D341Med (cell line): ENCODE measurements at regions not wholly inside any gene's neighbourhood (a gene's known extent, or its start where the extent isn't known, plus 50 kb on each side); places are given as distances from the start of the nearest gene placed in this dataset.
"Not testable (repeated sequence)": the region's sequence is repeated elsewhere in the genome, so short reads cannot be mapped to it uniquely, and the experiment has no call there.

Experiments used
- DNase-seq: peaks from one replicate; pipeline ENCODE4 v3.0.0; 2012; ENCODE audit warnings: low spot score

DNA sequence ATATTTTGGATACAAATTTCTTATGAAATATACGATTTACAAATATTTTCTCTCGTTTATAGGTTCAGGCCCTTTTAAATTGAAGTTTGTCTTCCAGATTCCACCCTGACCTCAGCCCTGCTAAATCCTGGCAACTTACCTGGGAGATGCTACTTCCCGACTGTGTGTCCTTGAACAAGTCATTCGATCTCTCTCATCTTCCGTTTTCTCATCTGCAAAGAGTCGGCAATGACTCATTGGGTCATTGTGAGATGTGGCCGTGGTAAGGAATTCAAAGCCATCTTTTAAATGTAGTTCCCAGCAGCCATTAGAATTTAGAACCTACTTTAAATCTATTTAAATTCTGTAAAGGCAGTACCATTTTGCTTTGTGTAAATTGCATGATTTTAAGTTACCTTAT, 72.5 kb downstream of the LHX2 start:
- DNase-seq, result no peak

- DNase-seq, result no peak
These were observed 75.7 kb downstream of the LHX2 start for GRCh38 chr9:124087226-124087625.

DNA sequence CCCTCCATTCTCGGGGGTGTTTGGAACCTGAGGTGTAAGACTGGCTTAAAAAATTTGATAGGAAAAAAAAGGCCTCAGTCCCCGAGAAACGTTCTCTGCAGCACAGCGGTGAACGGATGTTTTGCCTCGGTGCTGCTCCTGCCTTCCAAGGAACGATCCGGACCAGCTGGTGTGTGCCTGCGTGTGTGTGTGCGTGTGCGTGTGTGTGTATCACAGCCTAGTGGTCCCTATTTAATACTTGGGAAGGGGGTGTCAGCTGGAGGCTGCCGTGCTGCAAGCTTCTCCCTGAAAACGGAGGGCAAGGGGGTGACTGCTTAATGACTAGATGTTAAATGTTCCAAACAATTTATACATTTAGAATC, 76.9 kb downstream of the LHX2 start:
- DNase-seq, result no peak

DNA sequence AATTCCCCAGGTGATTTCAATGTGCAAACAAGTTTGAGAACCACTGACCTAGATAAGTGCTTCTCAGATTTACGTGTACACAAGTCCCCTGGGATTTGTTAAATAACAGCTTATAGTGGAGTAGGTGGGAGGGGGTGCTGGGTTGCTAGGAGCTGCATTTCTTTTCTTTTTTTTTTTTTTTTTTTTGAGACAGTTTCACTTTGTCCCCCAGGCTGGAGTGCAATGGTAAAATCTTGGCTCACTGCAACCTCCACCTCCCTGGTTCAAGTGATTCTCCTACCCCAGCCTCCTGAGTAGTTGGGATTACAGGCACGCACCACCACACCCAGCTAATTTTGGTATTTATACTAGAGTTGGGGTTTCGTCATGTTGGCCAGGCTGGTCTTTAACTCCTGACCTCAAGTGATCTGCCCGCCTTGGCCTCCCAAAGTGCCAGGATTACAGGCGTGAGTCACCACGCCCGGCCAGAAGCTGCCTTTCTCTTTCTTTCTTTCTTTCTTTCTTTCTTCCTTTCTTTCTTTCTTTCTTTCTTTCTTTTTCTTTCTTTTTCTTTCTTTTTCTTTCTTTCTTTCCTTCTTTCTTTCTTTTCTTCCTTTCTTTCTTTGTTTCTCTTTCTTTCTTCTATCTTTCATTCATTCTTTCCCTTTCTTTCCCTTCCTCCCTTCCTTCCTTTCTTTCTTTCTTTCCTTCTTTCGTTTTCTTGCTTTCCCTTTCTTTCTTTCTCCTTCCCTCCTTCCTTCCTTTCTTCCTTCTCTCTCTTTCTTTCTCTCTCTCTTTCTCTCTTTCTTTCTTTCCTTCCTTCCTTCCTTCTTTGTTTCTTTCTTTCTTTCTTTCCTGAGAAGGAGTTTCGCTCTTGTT, 78.3 kb downstream of the LHX2 start:
- DNase-seq, result not testable (repeated sequence)

DNA sequence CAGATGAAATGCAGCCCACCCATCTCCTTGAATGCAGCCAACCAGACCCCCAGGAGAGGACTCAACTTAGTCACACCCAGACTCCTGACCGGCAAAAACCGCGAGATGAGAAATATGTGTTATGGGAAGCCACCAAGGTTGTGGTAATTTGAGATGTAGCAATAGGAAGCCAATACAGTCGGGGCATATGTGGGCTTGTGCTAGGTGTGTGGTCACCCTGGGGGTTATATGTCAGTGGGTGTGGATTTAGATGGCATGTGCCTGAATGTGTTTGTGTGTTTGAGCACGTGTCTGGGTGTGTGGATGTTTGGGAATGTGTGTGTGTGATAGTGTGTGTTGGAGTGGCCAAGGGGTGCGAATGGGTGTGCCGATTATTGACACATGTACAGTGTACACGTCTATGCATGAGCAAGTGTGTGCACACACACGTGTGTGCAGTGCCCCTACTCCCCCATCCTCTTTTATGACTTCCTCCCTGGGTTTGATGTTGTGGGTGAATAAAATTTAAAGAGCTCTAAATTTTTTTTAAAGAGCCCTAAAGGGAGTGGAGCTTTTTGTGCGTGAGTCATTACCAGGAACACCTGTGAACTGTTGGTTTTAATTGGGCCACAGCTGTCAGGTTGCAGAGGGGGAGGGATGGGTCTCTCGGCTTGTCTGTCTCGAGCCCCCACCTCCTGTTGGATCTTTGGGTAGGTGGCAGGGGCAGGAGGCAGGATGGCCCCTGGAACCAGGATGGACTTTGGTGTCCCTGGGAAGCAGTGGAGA, 86.8 kb downstream of the LHX2 start:
- no peak for DNase-seq

GRCh38 chr9:124099860-124100259, 88.3 kb downstream of the LHX2 start:
- no peak for DNase-seq

- DNase-seq, result no peak
These were observed 89.8 kb downstream of the LHX2 start for GRCh38 chr9:124101215-124101968.

DNA sequence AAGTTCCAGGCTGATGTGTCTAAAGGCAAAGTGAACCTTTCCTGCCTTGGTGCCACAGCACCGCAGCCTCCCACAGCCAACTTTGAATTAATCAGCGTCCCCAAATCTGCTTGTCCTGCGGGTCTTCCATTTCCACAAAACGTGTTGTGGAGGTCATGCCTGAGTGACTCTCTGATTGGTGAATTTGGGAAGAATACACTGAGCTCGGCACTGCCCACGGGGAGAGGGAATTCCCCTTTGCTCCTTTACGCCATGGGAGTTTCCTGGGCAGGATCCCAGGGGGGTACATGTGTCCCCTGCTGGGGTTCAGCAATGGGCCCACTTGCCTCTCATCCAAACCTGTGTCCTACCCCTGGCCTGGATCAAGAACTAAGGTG, 90.4 kb downstream of the LHX2 start:
- no peak for DNase-seq

- DNase-seq, result no peak
These were observed 90.8 kb downstream of the LHX2 start for GRCh38 chr9:124102363-124102762.

DNA sequence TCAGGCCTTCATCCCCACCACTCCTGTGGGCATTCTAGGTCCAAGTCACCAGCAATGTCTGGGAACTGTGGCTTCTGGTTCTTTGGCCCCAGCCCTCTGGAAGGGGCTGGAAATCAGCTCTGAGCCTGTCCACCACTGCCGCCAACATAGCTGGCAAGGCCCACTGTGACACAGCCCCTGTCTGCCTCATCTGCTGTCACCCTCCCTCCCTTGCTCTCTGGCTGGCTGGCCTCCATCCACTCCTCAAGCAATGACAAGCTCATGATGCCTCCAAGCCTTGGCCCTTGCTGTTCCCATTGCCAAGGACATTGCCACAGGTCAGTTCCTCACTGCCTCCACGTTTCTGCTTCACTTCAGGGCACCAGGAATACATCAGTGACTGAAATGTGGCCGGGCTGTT, 93.7 kb downstream of the LHX2 start:
- DNase-seq, result no peak

- no peak for DNase-seq
These were observed 96.6 kb downstream of the LHX2 start for GRCh38 chr9:124108216-124108615.

- no peak for DNase-seq
These were observed 98.8 kb downstream of the LHX2 start for GRCh38 chr9:124110307-124110915.

GRCh38 chr9:124116683-124117363, 105.3 kb downstream of the LHX2 start:
- DNase-seq, result no peak

DNA sequence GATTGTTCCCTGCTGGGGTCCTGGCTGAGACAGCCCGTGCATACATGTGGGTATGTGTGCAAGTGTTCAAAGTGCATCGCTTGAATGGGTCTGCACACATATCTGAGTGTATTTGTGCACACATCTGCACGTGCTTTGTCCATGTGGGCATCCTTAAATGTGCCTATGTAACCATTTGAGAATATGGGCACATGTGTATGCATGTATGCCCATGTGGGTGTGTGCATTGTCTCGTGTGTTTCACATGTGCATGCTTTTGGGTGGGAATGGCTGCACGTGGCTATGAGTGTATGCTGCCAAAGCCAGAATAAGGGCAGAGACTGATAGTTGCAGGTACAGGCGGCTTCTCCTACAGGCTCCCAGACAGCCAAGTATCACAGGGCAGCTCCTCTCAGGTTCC, 107.3 kb downstream of the LHX2 start:
- no peak for DNase-seq

DNA sequence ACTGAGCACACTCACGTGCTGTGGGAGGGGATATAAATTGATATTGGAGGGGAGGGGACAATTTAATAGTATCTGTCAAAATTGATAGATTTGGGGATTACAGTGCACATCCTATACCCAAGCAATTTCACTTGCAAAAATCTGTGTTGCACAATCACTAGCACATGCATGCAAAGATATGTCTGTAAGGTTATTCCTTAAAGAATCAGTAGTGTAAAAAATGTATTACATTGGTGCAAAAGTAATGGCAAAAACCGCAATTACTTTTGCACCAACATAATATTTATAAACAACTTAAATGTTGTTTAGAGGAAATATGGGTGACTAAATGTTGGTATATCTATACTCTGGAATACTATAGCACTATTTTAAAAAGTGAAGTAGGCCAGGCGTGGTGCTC, 108.7 kb downstream of the LHX2 start:
- DNase-seq, result no peak

DNA sequence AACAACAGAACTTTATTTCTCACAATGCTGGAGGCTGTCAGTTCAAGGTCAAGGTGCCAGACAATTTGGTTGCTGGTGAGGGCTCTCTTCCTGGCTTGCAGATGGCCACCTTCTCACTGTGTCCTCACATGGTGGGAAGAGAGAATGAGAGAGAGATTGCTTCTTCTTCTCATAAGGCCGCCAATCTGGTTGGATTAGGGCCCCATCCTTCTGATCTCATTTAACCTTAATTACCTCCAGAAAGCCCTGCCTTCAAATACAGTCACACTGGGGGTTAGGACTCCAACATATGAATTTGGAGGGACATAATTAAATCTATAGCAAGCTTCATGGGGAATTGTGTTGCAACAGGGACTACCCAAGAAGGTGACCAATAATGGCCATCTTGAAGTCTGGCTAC, 110.2 kb downstream of the LHX2 start:
- DNase-seq, result no peak

- no peak for DNase-seq
These were observed 110.8 kb downstream of the LHX2 start for GRCh38 chr9:124122321-124122720.

- DNase-seq, result no peak
These were observed 111.4 kb downstream of the LHX2 start for GRCh38 chr9:124122813-124123462.

GRCh38 chr9:124123621-124124020, 112.1 kb downstream of the LHX2 start:
- DNase-seq, result not testable (repeated sequence)

GRCh38 chr9:124124729-124125650, 113.4 kb downstream of the LHX2 start:
- DNase-seq, result no peak
